PC-3 (cell line): ENCODE measurements at regions not wholly inside any gene's neighbourhood (a gene's known extent, or its start where the extent isn't known, plus 50 kb on each side); places are given as distances from the start of the nearest gene placed in this dataset.

Experiments used
- EZH2 ChIP-seq: fragments of 300-600 bp; sonication (generic); IDR thresholded peaks from one replicate; pipeline ENCODE4 v1.6.1; 2017; ENCODE audit warnings: antibody characterized with exemption, mild to moderate bottlenecking, low read length; ENCODE audit not compliant: unreplicated experiment
- TF ChIP-seq, protein P1 (sequence below): fragments of 300-600 bp; sonication (generic); conservative IDR thresholded peaks from 2 replicates; pipeline ENCODE4 v1.5.1; 2017; ENCODE audit warnings: antibody characterized with exemption, low read depth, mild to moderate bottlenecking, low read length

DNA sequence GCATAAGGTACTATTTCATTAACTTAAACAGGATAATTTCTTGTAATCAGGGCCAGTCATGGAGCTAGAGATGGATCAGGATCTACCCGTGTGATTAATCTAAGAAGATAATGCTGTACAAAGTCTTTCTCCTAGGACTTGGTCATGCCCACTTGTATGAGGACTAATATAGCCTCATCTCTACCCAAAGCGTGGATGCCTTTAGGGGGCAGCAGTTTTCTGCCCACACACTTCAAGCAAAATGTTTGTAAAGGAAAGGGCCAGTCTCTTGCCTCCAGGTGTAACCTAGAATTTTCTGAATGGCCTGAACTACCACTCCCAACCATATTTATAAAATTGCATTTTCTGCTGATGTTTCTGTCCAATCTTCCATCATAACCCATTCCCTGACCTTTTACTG lies 764.0 kb upstream of the IGFBP3 start:
- TF ChIP-seq, protein P1, sequence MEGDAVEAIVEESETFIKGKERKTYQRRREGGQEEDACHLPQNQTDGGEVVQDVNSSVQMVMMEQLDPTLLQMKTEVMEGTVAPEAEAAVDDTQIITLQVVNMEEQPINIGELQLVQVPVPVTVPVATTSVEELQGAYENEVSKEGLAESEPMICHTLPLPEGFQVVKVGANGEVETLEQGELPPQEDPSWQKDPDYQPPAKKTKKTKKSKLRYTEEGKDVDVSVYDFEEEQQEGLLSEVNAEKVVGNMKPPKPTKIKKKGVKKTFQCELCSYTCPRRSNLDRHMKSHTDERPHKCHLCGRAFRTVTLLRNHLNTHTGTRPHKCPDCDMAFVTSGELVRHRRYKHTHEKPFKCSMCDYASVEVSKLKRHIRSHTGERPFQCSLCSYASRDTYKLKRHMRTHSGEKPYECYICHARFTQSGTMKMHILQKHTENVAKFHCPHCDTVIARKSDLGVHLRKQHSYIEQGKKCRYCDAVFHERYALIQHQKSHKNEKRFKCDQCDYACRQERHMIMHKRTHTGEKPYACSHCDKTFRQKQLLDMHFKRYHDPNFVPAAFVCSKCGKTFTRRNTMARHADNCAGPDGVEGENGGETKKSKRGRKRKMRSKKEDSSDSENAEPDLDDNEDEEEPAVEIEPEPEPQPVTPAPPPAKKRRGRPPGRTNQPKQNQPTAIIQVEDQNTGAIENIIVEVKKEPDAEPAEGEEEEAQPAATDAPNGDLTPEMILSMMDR: peak; percentile 55
- no peak for TF ChIP-seq EZH2
